HFF-Myc (cell line): ENCODE measurements at regions not wholly inside any gene's neighbourhood (a gene's known extent, or its start where the extent isn't known, plus 50 kb on each side); places are given as distances from the start of the nearest gene placed in this dataset.

ENCODE experiments used
- DNase-seq: peaks from one replicate; pipeline ENCODE4 v3.0.0-alpha.2; 2011; ENCODE audit warnings: low read depth; ENCODE audit errors: extremely low read depth
- H3K4me3 ChIP-seq: replicated peaks from 2 replicates; pipeline ENCODE4 v1.5.1; 2011; ENCODE audit warnings: low read depth, mild to moderate bottlenecking, control low read depth, low read length
- CTCF ChIP-seq: IDR thresholded peaks from 2 replicates; pipeline ENCODE4 v1.5.1; 2012; ENCODE audit warnings: mild to moderate bottlenecking, low read depth, low read length, control low read depth; ENCODE audit errors: missing control alignments

GRCh38 chr13:102960959-102961358, 105.3 kb downstream of the SLC10A2 start:
- no peak for DNase-seq
- H3K4me3 ChIP-seq, result no peak overlapping the region
- TF ChIP-seq CTCF, result no peak

GRCh38 chr13:102956449-102956848, 109.8 kb downstream of the SLC10A2 start:
- no peak overlapping the region for H3K4me3 ChIP-seq
- no peak for DNase-seq
- TF ChIP-seq CTCF, result no peak

GRCh38 chr13:102954350-102954749, 108.5 kb downstream of the ERCC5 start:
- DNase-seq, result no peak
- H3K4me3 ChIP-seq, result no peak overlapping the region
- TF ChIP-seq CTCF, result no peak

- H3K4me3 ChIP-seq, result no peak overlapping the region
- no peak for DNase-seq
- no peak for TF ChIP-seq CTCF
Measured at GRCh38 chr13:102951808-102952207, 106.0 kb downstream of the ERCC5 start.

- no peak overlapping the region for H3K4me3 ChIP-seq
- no peak for DNase-seq
- no peak for TF ChIP-seq CTCF
Measured at GRCh38 chr13:102947745-102948405, 102.0 kb downstream of the ERCC5 start.

- no peak overlapping the region for H3K4me3 ChIP-seq
- no peak for TF ChIP-seq CTCF
- no peak for DNase-seq
Measured at GRCh38 chr13:102945886-102946285, 100.1 kb downstream of the ERCC5 start.

GRCh38 chr13:102945324-102945815, 99.5 kb downstream of the ERCC5 start:
- no peak overlapping the region for H3K4me3 ChIP-seq
- DNase-seq, result no peak
- no peak for TF ChIP-seq CTCF
